WTC11 (cell line): ENCODE measurements at regions not wholly inside any gene's neighbourhood (a gene's known extent, or its start where the extent isn't known, plus 50 kb on each side); places are given as distances from the start of the nearest gene placed in this dataset.

Experiments
- ATAC-seq: fragments of 200-7000 bp; cut with Tn5 transposase; 2 replicates; pipeline ENCODE4 v1.10.0; 2021; ENCODE audit warnings: mild to moderate bottlenecking, moderate library complexity
- CTCF ChIA-PET: fragments of 300-600 bp; sonication (Branson Sonifier 250); formaldehyde crosslinking; loops from one replicate; lab custom pipeline; 2021; ENCODE audit warnings: antibody characterized with exemption; lab: Charles Lee
- POLR2A ChIA-PET: fragments of 350-600 bp; sonication (Branson Sonifier 250); formaldehyde crosslinking; loops from one replicate; lab custom pipeline; 2021; ENCODE audit warnings: antibody characterized with exemption; lab: Charles Lee
- DNase-seq: peaks from one replicate; pipeline ENCODE4 v3.0.0; 2021; ENCODE audit warnings: low spot score
- H3K27ac Mint-ChIP-seq: 2 replicates; pipeline ENCODE4 v1.8.0; 2021; ENCODE audit warnings: mixed read lengths
- H3K27me3 Mint-ChIP-seq: 2 replicates; pipeline ENCODE4 v1.8.0; 2021; ENCODE audit warnings: low read depth, mild to moderate bottlenecking, moderate library complexity, mixed read lengths
- H3K36me3 Mint-ChIP-seq: 2 replicates; pipeline ENCODE4 v1.8.0; 2021; ENCODE audit warnings: mixed read lengths
- H3K4me1 Mint-ChIP-seq: 2 replicates; pipeline ENCODE4 v1.8.0; 2022; ENCODE audit warnings: mixed read lengths
- H3K4me3 Mint-ChIP-seq: 2 replicates; pipeline ENCODE4 v1.8.0; 2021; ENCODE audit warnings: mild to moderate bottlenecking, moderate library complexity, mixed read lengths
- H3K9me3 Mint-ChIP-seq: 2 replicates; pipeline ENCODE4 v1.8.0; 2021; ENCODE audit warnings: mixed read lengths
- ATF3 ChIP-seq: sonication (generic); formaldehyde crosslinking; conservative IDR thresholded peaks from 2 replicates; pipeline ENCODE4 v1.8.1; 2022; ENCODE audit warnings: mild to moderate bottlenecking, missing genetic modification reagents
- CREB1 ChIP-seq: sonication (generic); formaldehyde crosslinking; IDR thresholded peaks from 2 replicates; pipeline ENCODE4 v1.8.0; 2023; ENCODE audit warnings: mild to moderate bottlenecking, missing genetic modification reagents
- E2F5 ChIP-seq: sonication (generic); formaldehyde crosslinking; IDR thresholded peaks from 2 replicates; pipeline ENCODE4 v1.8.1; 2022; ENCODE audit warnings: mild to moderate bottlenecking, moderate library complexity, missing genetic modification reagents
- EMX1 ChIP-seq: fragments of 250-450 bp; sonication (Bioruptor Pico); IDR thresholded peaks from 2 replicates; pipeline ENCODE4 v1.8.0; 2021; ENCODE audit warnings: mild to moderate bottlenecking
- ERG ChIP-seq: fragments of 250-450 bp; sonication (Bioruptor Pico); IDR thresholded peaks from 2 replicates; pipeline ENCODE4 v1.8.0; 2021; ENCODE audit warnings: mild to moderate bottlenecking
- GABPB1 ChIP-seq: sonication (generic); formaldehyde crosslinking; IDR thresholded peaks from 2 replicates; pipeline ENCODE4 v1.8.1; 2023; ENCODE audit warnings: mild to moderate bottlenecking, missing genetic modification reagents
- GRHL2 ChIP-seq: fragments of 250-450 bp; sonication (Bioruptor Pico); IDR thresholded peaks from 2 replicates; pipeline ENCODE4 v1.8.0; 2022; ENCODE audit warnings: mild to moderate bottlenecking, moderate library complexity; ENCODE audit not compliant: insufficient replicate concordance, severe bottlenecking
- HMGA2 ChIP-seq: fragments of 250-450 bp; sonication (Bioruptor Pico); IDR thresholded peaks from 2 replicates; pipeline ENCODE4 v1.4.0; 2021; ENCODE audit warnings: mild to moderate bottlenecking, moderate library complexity
- JAZF1 ChIP-seq: fragments of 250-450 bp; sonication (Bioruptor Pico); IDR thresholded peaks from 2 replicates; pipeline ENCODE4 v1.9.0; 2021; ENCODE audit warnings: moderate library complexity, mild to moderate bottlenecking, inconsistent platforms
- MAX ChIP-seq: sonication (generic); formaldehyde crosslinking; IDR thresholded peaks from 2 replicates; pipeline ENCODE4 v1.8.0; 2022; ENCODE audit warnings: mild to moderate bottlenecking, missing genetic modification reagents
- NFYB ChIP-seq: sonication (generic); formaldehyde crosslinking; conservative IDR thresholded peaks from 2 replicates; pipeline ENCODE4 v1.8.0; 2022; ENCODE audit warnings: low read depth, missing genetic modification reagents
- NR1H2 ChIP-seq: sonication (generic); formaldehyde crosslinking; IDR thresholded peaks from 2 replicates; pipeline ENCODE4 v1.9.0; 2021; ENCODE audit warnings: mild to moderate bottlenecking, moderate library complexity, missing genetic modification reagents
- OVOL2 ChIP-seq: fragments of 250-450 bp; sonication (Bioruptor Pico); IDR thresholded peaks from 2 replicates; pipeline ENCODE4 v1.9.0; 2021; ENCODE audit warnings: mild to moderate bottlenecking, borderline replicate concordance
- PRDM15 ChIP-seq: sonication (generic); formaldehyde crosslinking; IDR thresholded peaks from 2 replicates; pipeline ENCODE4 v1.8.0; 2022; ENCODE audit warnings: missing genetic modification reagents
- PREB ChIP-seq: sonication (generic); formaldehyde crosslinking; IDR thresholded peaks from 2 replicates; pipeline ENCODE4 v1.8.1; 2022; ENCODE audit warnings: mild to moderate bottlenecking, missing genetic modification reagents, moderate library complexity, borderline replicate concordance
- USF1 ChIP-seq: sonication (generic); formaldehyde crosslinking; IDR thresholded peaks from 2 replicates; pipeline ENCODE4 v1.8.0; 2022; ENCODE audit warnings: mild to moderate bottlenecking, missing genetic modification reagents
- ZNF219 ChIP-seq: sonication (generic); formaldehyde crosslinking; IDR thresholded peaks from 2 replicates; pipeline ENCODE4 v1.8.0; 2023; ENCODE audit warnings: missing genetic modification reagents, mild to moderate bottlenecking, borderline replicate concordance
- ZNF232 ChIP-seq: sonication (generic); formaldehyde crosslinking; IDR thresholded peaks from 2 replicates; pipeline ENCODE4 v1.8.0; 2022; ENCODE audit warnings: mild to moderate bottlenecking, missing genetic modification reagents
- ZNF317 ChIP-seq: sonication (generic); formaldehyde crosslinking; IDR thresholded peaks from 2 replicates; pipeline ENCODE4 v1.8.1; 2023; ENCODE audit warnings: low read depth, mild to moderate bottlenecking, moderate library complexity, missing genetic modification reagents, borderline replicate concordance

- POLR2A ChIA-PET, result no interaction called here
These were observed 1441.7 kb upstream of the CELF4 start for GRCh38 chr18:39007031-39007902.

More at GRCh38 chr18:39007031-39007902, 1441.7 kb upstream of the CELF4 start:
- H3K4me3 Mint-ChIP-seq, result no peak overlapping the region
- H3K27ac Mint-ChIP-seq, result no peak overlapping the region
- H3K36me3 Mint-ChIP-seq, result peaks cover 17% of the 10 kb centered on the region
- no peak for ATAC-seq
- H3K4me1 Mint-ChIP-seq, result peaks cover 3% of the 10 kb centered on the region; the same call in 1 of the 2 replicates
- peaks cover 35% of the 10 kb centered on the region for H3K9me3 Mint-ChIP-seq
- TF ChIP-seq PREB (CRISPR knock-in tag), result no peak
- TF ChIP-seq NR1H2 (CRISPR knock-in tag), result no peak
- no peak for TF ChIP-seq CREB1 (CRISPR knock-in tag)
- TF ChIP-seq E2F5, result no peak
- no peak for TF ChIP-seq GABPB1 (CRISPR knock-in tag)
- TF ChIP-seq PRDM15 (CRISPR knock-in tag), result no peak
- TF ChIP-seq JAZF1, result no peak
- TF ChIP-seq ZNF219 (CRISPR knock-in tag), result no peak
- no peak for TF ChIP-seq USF1 (CRISPR knock-in tag)
- TF ChIP-seq ZNF232 (CRISPR knock-in tag), result no peak
- TF ChIP-seq OVOL2, result no peak
- no peak for TF ChIP-seq ERG (CRISPR knock-in tag)
- TF ChIP-seq GRHL2 (CRISPR knock-in tag), result no peak
- no peak for TF ChIP-seq ZNF317 (CRISPR knock-in tag)
- TF ChIP-seq MAX, result no peak
- no peak for TF ChIP-seq NFYB (CRISPR knock-in tag)
- no peak for TF ChIP-seq HMGA2 (CRISPR knock-in tag)
- TF ChIP-seq ATF3 (CRISPR knock-in tag), result no peak
- TF ChIP-seq EMX1 (CRISPR knock-in tag), result no peak
- DNase-seq, result no peak
- CTCF ChIA-PET, result no interaction called here
- H3K27me3 Mint-ChIP-seq, result no peaks in the 10 kb centered on the region; the same call in 1 of the 2 replicates
